ENCODE measurements at regions not wholly inside any gene's neighbourhood (a gene's known extent, or its start where the extent isn't known, plus 50 kb on each side); places are given as distances from the start of the nearest gene placed in this dataset.
A peak's percentile ranks its signal among the peaks of the same experiment; 100 is the strongest.

- Histone ChIP-seq H3K27me3 (ENCODE audit: insufficient read depth, low read length) (no peaks in the 10 kb centered on the region), H3K36me3 (ENCODE audit: insufficient read depth, low read length) (no peaks in the 10 kb centered on the region), H3K4me1 (ENCODE audit: insufficient read depth, low read length) (peaks cover 3% of the 10 kb centered on the region), H3K9me3 (ENCODE audit: low read depth, low read length) (no peaks in the 10 kb centered on the region), H2AFZ (ENCODE audit: low read length) (no peak overlapping the region), H4K20me1 (ENCODE audit: insufficient read depth, low read length) (no peaks in the 10 kb centered on the region), H3K27ac (ENCODE audit: low read depth, low read length) (no peak overlapping the region), H3K4me3 (ENCODE audit: insufficient read depth, low read length) (no peak overlapping the region), H3K4me2 (ENCODE audit: insufficient read depth, low read length) (no peak overlapping the region), H3K79me2 (ENCODE audit: insufficient read depth, low read length) (no peaks in the 10 kb centered on the region)
- TF ChIP-seq CTCF (IDR thresholded peaks at IDR 0.05; ENCODE audit: extremely low read depth, low read depth, low read length): no peak
- no peak for DNase-seq (ENCODE audit: insufficient read length, low spot score, missing footprints)
Observed at GRCh38 chr2:12348216-12348615, 368.5 kb upstream of the TRIB2 start.

GRCh38 chr2:12350821-12351220, 365.9 kb upstream of the TRIB2 start:
- no peak for DNase-seq (ENCODE audit: insufficient read length, low spot score, missing footprints)
- H3K36me3 ChIP-seq (ENCODE audit: insufficient read depth, low read length): no peaks in the 10 kb centered on the region
- TF ChIP-seq CTCF (IDR thresholded peaks at IDR 0.05; ENCODE audit: extremely low read depth, low read depth, low read length): no peak

GRCh38 chr2:12352889-12353288, 363.8 kb upstream of the TRIB2 start:
- H3K4me2 ChIP-seq (ENCODE audit: insufficient read depth, low read length): no peak overlapping the region
- TF ChIP-seq CTCF (IDR thresholded peaks at IDR 0.05; ENCODE audit: extremely low read depth, low read depth, low read length): no peak
- no peaks in the 10 kb centered on the region for H3K79me2 ChIP-seq (ENCODE audit: insufficient read depth, low read length)
- no peaks in the 10 kb centered on the region for H3K36me3 ChIP-seq (ENCODE audit: insufficient read depth, low read length)
- H3K27ac ChIP-seq (ENCODE audit: low read depth, low read length): no peak overlapping the region
- no peaks in the 10 kb centered on the region for H3K4me1 ChIP-seq (ENCODE audit: insufficient read depth, low read length)
- DNase-seq (ENCODE audit: insufficient read length, low spot score, missing footprints): no peak
- no peaks in the 10 kb centered on the region for H4K20me1 ChIP-seq (ENCODE audit: insufficient read depth, low read length)
- H3K4me3 ChIP-seq (ENCODE audit: insufficient read depth, low read length): no peak overlapping the region
- H3K9me3 ChIP-seq (ENCODE audit: low read depth, low read length): no peaks in the 10 kb centered on the region
- H3K27me3 ChIP-seq (ENCODE audit: insufficient read depth, low read length): no peaks in the 10 kb centered on the region
- H2AFZ ChIP-seq (ENCODE audit: low read length): no peak overlapping the region

More at GRCh38 chr2:12350821-12351220, 365.9 kb upstream of the TRIB2 start:
- Histone ChIP-seq H2AFZ (ENCODE audit: low read length) (no peak overlapping the region), H4K20me1 (ENCODE audit: insufficient read depth, low read length) (no peaks in the 10 kb centered on the region), H3K9me3 (ENCODE audit: low read depth, low read length) (no peaks in the 10 kb centered on the region), H3K4me1 (ENCODE audit: insufficient read depth, low read length) (no peaks in the 10 kb centered on the region), H3K27ac (ENCODE audit: low read depth, low read length) (no peak overlapping the region), H3K4me2 (ENCODE audit: insufficient read depth, low read length) (no peak overlapping the region), H3K4me3 (ENCODE audit: insufficient read depth, low read length) (no peak overlapping the region), H3K27me3 (ENCODE audit: insufficient read depth, low read length) (no peaks in the 10 kb centered on the region), H3K79me2 (ENCODE audit: insufficient read depth, low read length) (no peaks in the 10 kb centered on the region)

GRCh38 chr2:12361506-12361905, 355.2 kb upstream of the TRIB2 start:
- Histone ChIP-seq H3K4me2 (ENCODE audit: insufficient read depth, low read length) (no peak overlapping the region), H3K79me2 (ENCODE audit: insufficient read depth, low read length) (no peaks in the 10 kb centered on the region), H3K27me3 (ENCODE audit: insufficient read depth, low read length) (no peaks in the 10 kb centered on the region), H3K27ac (ENCODE audit: low read depth, low read length) (no peak overlapping the region), H3K9me3 (ENCODE audit: low read depth, low read length) (no peaks in the 10 kb centered on the region), H3K4me3 (ENCODE audit: insufficient read depth, low read length) (no peak overlapping the region), H4K20me1 (ENCODE audit: insufficient read depth, low read length) (no peaks in the 10 kb centered on the region), H2AFZ (ENCODE audit: low read length) (peak overlapping the region; percentile 7), H3K36me3 (ENCODE audit: insufficient read depth, low read length) (no peaks in the 10 kb centered on the region), H3K4me1 (ENCODE audit: insufficient read depth, low read length) (no peaks in the 10 kb centered on the region)
- no peak for DNase-seq (ENCODE audit: insufficient read length, low spot score, missing footprints)
- TF ChIP-seq CTCF (IDR thresholded peaks at IDR 0.05; ENCODE audit: extremely low read depth, low read depth, low read length): no peak
